B cell (primary cell): ENCODE measurements at regions not wholly inside any gene's neighbourhood (a gene's known extent, or its start where the extent isn't known, plus 50 kb on each side); places are given as distances from the start of the nearest gene placed in this dataset.

ENCODE experiments used
- ATAC-seq: fragments of 200-7000 bp; cut with Tn5 transposase; one replicate; pipeline ENCODE4 v1.10.0; 2021; ENCODE audit warnings: low read depth, mild to moderate bottlenecking, moderate number of reproducible peaks, moderate library complexity
- CTCF ChIA-PET: fragments of 350-600 bp; sonication (Branson Sonifier 250); formaldehyde crosslinking; loops from one replicate; lab custom pipeline; 2021; ENCODE audit warnings: antibody characterized with exemption, inconsistent platforms; lab: Charles Lee
- POLR2A ChIA-PET: fragments of 350-600 bp; sonication (Branson Sonifier 250); formaldehyde crosslinking; loops from one replicate; lab custom pipeline; 2021; ENCODE audit warnings: antibody characterized with exemption; lab: Charles Lee
- DNase-seq: peaks from one replicate; pipeline ENCODE4 v3.0.0; 2013
- H2AFZ ChIP-seq: 2 replicates; pipeline ENCODE4 v1.6.1; 2012; ENCODE audit warnings: mild to moderate bottlenecking, low read depth, low read length; ENCODE audit not compliant: insufficient read depth, poor library complexity, severe bottlenecking
- H3K27ac ChIP-seq, 2 donors: 1 replicate in 1 of 2; 2 replicates in 1 of 2; pipeline ENCODE4 v1.5.1; 2012 to 2013; ENCODE audit warnings: low read length in 2 of 2, mild to moderate bottlenecking in 2 of 2, moderate library complexity in 1 of 2
- H3K27me3 ChIP-seq, 4 experiments: fragments of 200-600 bp in 1 of 4; sonication (generic) in 1 of 4; replicated peaks in 1 of 4; 1 replicate in 2 of 4; 2 replicates in 2 of 4; pipeline versions ENCODE4 v1.6.1 to v1.7.0; 2013 to 2016; ENCODE audit warnings: low read length in 3 of 4, mild to moderate bottlenecking in 2 of 4, mixed read lengths in 1 of 4, moderate library complexity in 1 of 4; ENCODE audit not compliant: insufficient read depth in 4 of 4, control insufficient read depth in 3 of 4; ENCODE audit errors: control extremely low read depth in 1 of 4
- H3K36me3 ChIP-seq, 2 experiments: replicated peaks in 1 of 2; 1 replicate in 1 of 2; 2 replicates in 1 of 2; pipeline versions ENCODE4 v1.6.1 to v1.7.1; 2013; ENCODE audit warnings: low read length in 1 of 2; ENCODE audit not compliant: insufficient read depth in 2 of 2, control insufficient read depth in 1 of 2; ENCODE audit errors: control extremely low read depth in 1 of 2, extremely low read depth in 1 of 2
- H3K4me1 ChIP-seq, 2 donors: fragments of 200-600 bp in 1 of 2; sonication (generic) in 1 of 2; 1 replicate in 1 of 2; 2 replicates in 1 of 2; pipeline versions ENCODE4 v1.5.1 to v1.6.1; 2013 to 2017; ENCODE audit warnings: low read length in 2 of 2; ENCODE audit not compliant: control insufficient read depth in 2 of 2, insufficient read depth in 2 of 2
- H3K4me2 ChIP-seq: replicated peaks from 2 replicates; pipeline ENCODE3; 2012; ENCODE audit warnings: mild to moderate bottlenecking, low read depth, low read length; ENCODE audit not compliant: poor library complexity, severe bottlenecking
- H3K4me3 ChIP-seq, 5 experiments: fragments of 200-600 bp in 1 of 5; sonication (generic) in 1 of 5; 1 replicate in 3 of 5; 2 replicates in 2 of 5; pipeline versions ENCODE4 v1.5.1 to v1.7.0; 2011 to 2016; ENCODE audit warnings: low read length in 4 of 5, mild to moderate bottlenecking in 4 of 5, low read depth in 2 of 5, control low read depth in 1 of 5, moderate library complexity in 1 of 5; ENCODE audit not compliant: insufficient read depth in 1 of 5; ENCODE audit errors: control extremely low read depth in 1 of 5, extremely low read depth in 1 of 5
- H3K79me2 ChIP-seq: fragments of 200-600 bp; sonication (generic); one replicate; pipeline ENCODE4 v1.6.0; 2016; ENCODE audit warnings: low read length; ENCODE audit not compliant: control insufficient read depth, insufficient read depth
- H3K9ac ChIP-seq: fragments of 200-600 bp; sonication (generic); 2 replicates; pipeline ENCODE4 v1.6.1; 2017; ENCODE audit warnings: mild to moderate bottlenecking, low read length, moderate library complexity
- H3K9me3 ChIP-seq, 3 donors: one replicate each; pipeline versions ENCODE4 v1.6.1 to v1.7.1; 2013; ENCODE audit warnings: low read length in 2 of 3; ENCODE audit not compliant: control insufficient read depth in 2 of 3, insufficient read depth in 1 of 3; ENCODE audit errors: control extremely low read depth in 1 of 3
- H4K20me1 ChIP-seq: 2 replicates; pipeline ENCODE4 v1.6.0; 2012; ENCODE audit warnings: mild to moderate bottlenecking, low read length; ENCODE audit not compliant: insufficient read depth, control insufficient read depth, poor library complexity, severe bottlenecking
- H3K27ac Mint-ChIP-seq: one replicate; pipeline ENCODE4 v1.8.0; 2021; ENCODE audit warnings: mixed read lengths
- H3K27me3 Mint-ChIP-seq: one replicate; pipeline ENCODE4 v1.8.0; 2021; ENCODE audit warnings: mixed read lengths
- H3K4me1 Mint-ChIP-seq: one replicate; pipeline ENCODE4 v1.8.0; 2021; ENCODE audit warnings: mixed read lengths
- H3K4me3 Mint-ChIP-seq: one replicate; pipeline ENCODE4 v1.8.0; 2021; ENCODE audit warnings: mixed read lengths
- H3K9me3 Mint-ChIP-seq: one replicate; pipeline ENCODE4 v1.8.0; 2022; ENCODE audit warnings: mixed read lengths; ENCODE audit not compliant: insufficient read depth
- CTCF ChIP-seq: fragments of 200-600 bp; IDR thresholded peaks from one replicate; pipeline ENCODE4 v1.8.0; 2022; ENCODE audit warnings: antibody characterized with exemption, mild to moderate bottlenecking
- EZH2 ChIP-seq: IDR thresholded peaks from 2 replicates; pipeline ENCODE4 v1.6.1; 2012; ENCODE audit warnings: borderline replicate concordance, low read depth, mild to moderate bottlenecking, moderate library complexity, low read length; ENCODE audit not compliant: insufficient read depth, poor library complexity, severe bottlenecking
- WGBS: methylation state at CpG from one replicate; pipeline ENCODE4 v1.1.5; 2013; ENCODE audit warnings: missing lambda C conversion rate; ENCODE audit not compliant: insufficient coverage; 5-methylcytosine and 5-hydroxymethylcytosine counted together
- intact Hi-C: fragments of 100-400 bp; cut with micrococcal nuclease; formaldehyde crosslinking; loops from one replicate; pipeline ENCODE4 v1.10.0; 2022

- Mint-ChIP-seq H3K4me1 (no peaks in the 10 kb centered on the region), H3K4me3 (no peak overlapping the region), H3K9me3 (no peaks in the 10 kb centered on the region), H3K27me3 (peaks cover 21% of the 10 kb centered on the region), H3K27ac (no peak overlapping the region)
- Histone ChIP-seq H3K9ac (no peak overlapping the region), H3K4me1 (no peaks in the 10 kb centered on the region), H3K4me3 (no peak overlapping the region), H3K4me2 (no peak overlapping the region), H3K9me3 (no peaks in the 10 kb centered on the region), H3K36me3 (no peaks in the 10 kb centered on the region), H2AFZ (no peak overlapping the region), H3K27ac (no peak overlapping the region), H3K79me2 (no peaks in the 10 kb centered on the region), H3K27me3 (no peaks in the 10 kb centered on the region), H4K20me1 (no peaks in the 10 kb centered on the region)
- intact Hi-C loops: no loop called here
- 80% methylated on average over 1 of the region's 4 CpGs for whole genome bisulfite sequencing
- POLR2A ChIA-PET: no interaction called here
- no peak for ATAC-seq
- CTCF ChIA-PET: interaction anchor here (1.3 kb wide), 2 partner anchors 351 to 352 kb away, joined by 3 to 4 read pairs; partner anchors contain the start of gene ENC1
- TF ChIP-seq EZH2 (no peak), CTCF (no peak)
- DNase-seq: no peak
Measured at GRCh38 chr5:74289238-74289637, 351.3 kb downstream of the ENC1 start.

- H3K27me3 Mint-ChIP-seq: peaks cover 25% of the 10 kb centered on the region
- Histone ChIP-seq H3K9me3 (no peaks in the 10 kb centered on the region), H3K4me2 (no peak overlapping the region), H3K27ac (no peak overlapping the region), H3K27me3 (no peaks in the 10 kb centered on the region), H3K9ac (no peak overlapping the region), H2AFZ (no peak overlapping the region), H3K79me2 (no peaks in the 10 kb centered on the region), H3K4me1 (no peaks in the 10 kb centered on the region), H3K4me3 (no peak overlapping the region), H3K36me3 (no peaks in the 10 kb centered on the region), H4K20me1 (no peaks in the 10 kb centered on the region)
- TF ChIP-seq EZH2 (no peak), CTCF (no peak)
- ATAC-seq: no peak
- ChIA-PET POLR2A (no interaction called here), CTCF (interaction anchor here (1.3 kb wide), 1 partner anchor 352 kb away, joined by 3 read pairs; the partner anchor contains the start of gene ENC1)
- WGBS: 60% methylated on average over 1 of the region's 3 CpGs
- intact Hi-C loops: no loop called here
- H3K4me3 Mint-ChIP-seq: no peak overlapping the region
- no peaks in the 10 kb centered on the region for H3K4me1 Mint-ChIP-seq
- H3K27ac Mint-ChIP-seq: no peak overlapping the region
- no peaks in the 10 kb centered on the region for H3K9me3 Mint-ChIP-seq
- no peak for DNase-seq
Measured at GRCh38 chr5:74288448-74289108, 351.9 kb downstream of the ENC1 start.
